ENCODE measurements at regions not wholly inside any gene's neighbourhood (a gene's known extent, or its start where the extent isn't known, plus 50 kb on each side); places are given as distances from the start of the nearest gene placed in this dataset.

- Histone ChIP-seq H3K9me3 (replicated peaks; ENCODE audit: low read length) (no peaks in the 10 kb centered on the region), H3K4me1 (ENCODE audit: control insufficient read depth, insufficient read depth, low read length) (no peaks in the 10 kb centered on the region), H3K4me2 (ENCODE audit: low read length) (no peak overlapping the region), H3K4me3 (ENCODE audit: low read length) (no peak overlapping the region), H3K9ac (ENCODE audit: low read depth, low read length) (no peak overlapping the region), H3K36me3 (ENCODE audit: insufficient read depth, low read length) (no peaks in the 10 kb centered on the region), H3K27me3 (ENCODE audit: control insufficient read depth, insufficient read depth, low read length) (no peaks in the 10 kb centered on the region)
Observed at GRCh38 chr2:220981926-220982325, 590.2 kb downstream of the EPHA4 start.

- no peak overlapping the region for H3K4me3 ChIP-seq (ENCODE audit: low read length)
- H3K9ac ChIP-seq (ENCODE audit: low read depth, low read length), result no peak overlapping the region
- H3K27me3 ChIP-seq (ENCODE audit: control insufficient read depth, insufficient read depth, low read length), result no peaks in the 10 kb centered on the region
- H3K9me3 ChIP-seq (replicated peaks; ENCODE audit: low read length), result no peaks in the 10 kb centered on the region
- H3K4me1 ChIP-seq (ENCODE audit: control insufficient read depth, insufficient read depth, low read length), result no peaks in the 10 kb centered on the region
- H3K4me2 ChIP-seq (ENCODE audit: low read length), result no peak overlapping the region
- no peaks in the 10 kb centered on the region for H3K36me3 ChIP-seq (ENCODE audit: insufficient read depth, low read length)
Observed at GRCh38 chr2:220985561-220985960, 586.5 kb downstream of the EPHA4 start.

- Histone ChIP-seq H3K4me1 (ENCODE audit: control insufficient read depth, insufficient read depth, low read length) (no peaks in the 10 kb centered on the region), H3K27me3 (ENCODE audit: control insufficient read depth, insufficient read depth, low read length) (no peaks in the 10 kb centered on the region), H3K36me3 (ENCODE audit: insufficient read depth, low read length) (no peaks in the 10 kb centered on the region), H3K4me2 (ENCODE audit: low read length) (no peak overlapping the region), H3K9me3 (replicated peaks; ENCODE audit: low read length) (no peaks in the 10 kb centered on the region), H3K4me3 (ENCODE audit: low read length) (no peak overlapping the region), H3K9ac (ENCODE audit: low read depth, low read length) (no peak overlapping the region)
Observed at GRCh38 chr2:220987839-220988238, 584.3 kb downstream of the EPHA4 start.

- H3K9ac ChIP-seq (ENCODE audit: low read depth, low read length), result no peak overlapping the region
- no peak overlapping the region for H3K4me3 ChIP-seq (ENCODE audit: low read length)
- H3K36me3 ChIP-seq (ENCODE audit: insufficient read depth, low read length), result no peaks in the 10 kb centered on the region
- H3K4me1 ChIP-seq (ENCODE audit: control insufficient read depth, insufficient read depth, low read length), result no peaks in the 10 kb centered on the region
- no peaks in the 10 kb centered on the region for H3K27me3 ChIP-seq (ENCODE audit: control insufficient read depth, insufficient read depth, low read length)
- no peaks in the 10 kb centered on the region for H3K9me3 ChIP-seq (replicated peaks; ENCODE audit: low read length)
- no peak overlapping the region for H3K4me2 ChIP-seq (ENCODE audit: low read length)
Observed at GRCh38 chr2:220991972-220992371, 580.1 kb downstream of the EPHA4 start.

- Histone ChIP-seq H3K4me2 (ENCODE audit: low read length) (no peak overlapping the region), H3K9me3 (replicated peaks; ENCODE audit: low read length) (no peaks in the 10 kb centered on the region), H3K36me3 (ENCODE audit: insufficient read depth, low read length) (no peaks in the 10 kb centered on the region), H3K4me3 (ENCODE audit: low read length) (no peak overlapping the region), H3K4me1 (ENCODE audit: control insufficient read depth, insufficient read depth, low read length) (no peaks in the 10 kb centered on the region), H3K27me3 (ENCODE audit: control insufficient read depth, insufficient read depth, low read length) (no peaks in the 10 kb centered on the region), H3K9ac (ENCODE audit: low read depth, low read length) (no peak overlapping the region)
Observed at GRCh38 chr2:220994846-220995245, 577.3 kb downstream of the EPHA4 start.

GRCh38 chr2:220995581-220995980 is 576.5 kb downstream of the EPHA4 start:
- no peaks in the 10 kb centered on the region for H3K36me3 ChIP-seq (ENCODE audit: insufficient read depth, low read length)
- no peaks in the 10 kb centered on the region for H3K27me3 ChIP-seq (ENCODE audit: control insufficient read depth, insufficient read depth, low read length)
- H3K4me2 ChIP-seq (ENCODE audit: low read length), result no peak overlapping the region

GRCh38 chr2:220998156-220998555 is 573.9 kb downstream of the EPHA4 start:
- H3K27me3 ChIP-seq (ENCODE audit: control insufficient read depth, insufficient read depth, low read length), result no peaks in the 10 kb centered on the region
- H3K9me3 ChIP-seq (replicated peaks; ENCODE audit: low read length), result no peaks in the 10 kb centered on the region
- H3K36me3 ChIP-seq (ENCODE audit: insufficient read depth, low read length), result no peaks in the 10 kb centered on the region
- H3K4me1 ChIP-seq (ENCODE audit: control insufficient read depth, insufficient read depth, low read length), result no peaks in the 10 kb centered on the region
- H3K4me3 ChIP-seq (ENCODE audit: low read length), result no peak overlapping the region
- H3K4me2 ChIP-seq (ENCODE audit: low read length), result no peak overlapping the region
- H3K9ac ChIP-seq (ENCODE audit: low read depth, low read length), result no peak overlapping the region

More at GRCh38 chr2:220995581-220995980, 576.5 kb downstream of the EPHA4 start:
- no peaks in the 10 kb centered on the region for H3K4me1 ChIP-seq (ENCODE audit: control insufficient read depth, insufficient read depth, low read length)
- H3K9ac ChIP-seq (ENCODE audit: low read depth, low read length), result no peak overlapping the region
- H3K4me3 ChIP-seq (ENCODE audit: low read length), result no peak overlapping the region
- no peaks in the 10 kb centered on the region for H3K9me3 ChIP-seq (replicated peaks; ENCODE audit: low read length)

- H3K36me3 ChIP-seq (ENCODE audit: insufficient read depth, low read length), result no peaks in the 10 kb centered on the region
- H3K9me3 ChIP-seq (replicated peaks; ENCODE audit: low read length), result no peaks in the 10 kb centered on the region
- no peaks in the 10 kb centered on the region for H3K4me1 ChIP-seq (ENCODE audit: control insufficient read depth, insufficient read depth, low read length)
- H3K4me3 ChIP-seq (ENCODE audit: low read length), result no peak overlapping the region
- H3K9ac ChIP-seq (ENCODE audit: low read depth, low read length), result no peak overlapping the region
- no peaks in the 10 kb centered on the region for H3K27me3 ChIP-seq (ENCODE audit: control insufficient read depth, insufficient read depth, low read length)
- H3K4me2 ChIP-seq (ENCODE audit: low read length), result no peak overlapping the region
Observed at GRCh38 chr2:220999356-220999755, 572.7 kb downstream of the EPHA4 start.

- no peak overlapping the region for H3K4me2 ChIP-seq (ENCODE audit: low read length)
- H3K4me3 ChIP-seq (ENCODE audit: low read length), result no peak overlapping the region
- H3K27me3 ChIP-seq (ENCODE audit: control insufficient read depth, insufficient read depth, low read length), result no peaks in the 10 kb centered on the region
- no peaks in the 10 kb centered on the region for H3K9me3 ChIP-seq (replicated peaks; ENCODE audit: low read length)
- H3K9ac ChIP-seq (ENCODE audit: low read depth, low read length), result no peak overlapping the region
- H3K4me1 ChIP-seq (ENCODE audit: control insufficient read depth, insufficient read depth, low read length), result no peaks in the 10 kb centered on the region
- H3K36me3 ChIP-seq (ENCODE audit: insufficient read depth, low read length), result no peaks in the 10 kb centered on the region
Observed at GRCh38 chr2:221001381-221001801, 570.7 kb downstream of the EPHA4 start.

- H3K27me3 ChIP-seq (ENCODE audit: control insufficient read depth, insufficient read depth, low read length), result no peaks in the 10 kb centered on the region
- H3K36me3 ChIP-seq (ENCODE audit: insufficient read depth, low read length), result no peaks in the 10 kb centered on the region
- H3K4me1 ChIP-seq (ENCODE audit: control insufficient read depth, insufficient read depth, low read length), result no peaks in the 10 kb centered on the region
- H3K9ac ChIP-seq (ENCODE audit: low read depth, low read length), result no peak overlapping the region
- H3K4me2 ChIP-seq (ENCODE audit: low read length), result no peak overlapping the region
- H3K9me3 ChIP-seq (replicated peaks; ENCODE audit: low read length), result no peaks in the 10 kb centered on the region
- no peak overlapping the region for H3K4me3 ChIP-seq (ENCODE audit: low read length)
Observed at GRCh38 chr2:221002101-221002685, 569.9 kb downstream of the EPHA4 start.

- no peak overlapping the region for H3K4me2 ChIP-seq (ENCODE audit: low read length)
- no peaks in the 10 kb centered on the region for H3K9me3 ChIP-seq (replicated peaks; ENCODE audit: low read length)
- no peaks in the 10 kb centered on the region for H3K4me1 ChIP-seq (ENCODE audit: control insufficient read depth, insufficient read depth, low read length)
- H3K27me3 ChIP-seq (ENCODE audit: control insufficient read depth, insufficient read depth, low read length), result no peaks in the 10 kb centered on the region
- no peak overlapping the region for H3K9ac ChIP-seq (ENCODE audit: low read depth, low read length)
- H3K4me3 ChIP-seq (ENCODE audit: low read length), result no peak overlapping the region
- H3K36me3 ChIP-seq (ENCODE audit: insufficient read depth, low read length), result no peaks in the 10 kb centered on the region
Observed at GRCh38 chr2:221005338-221005737, 566.8 kb downstream of the EPHA4 start.

GRCh38 chr2:221006084-221006483 is 566.0 kb downstream of the EPHA4 start:
- H3K4me2 ChIP-seq (ENCODE audit: low read length), result no peak overlapping the region
- no peak overlapping the region for H3K9ac ChIP-seq (ENCODE audit: low read depth, low read length)
- H3K9me3 ChIP-seq (replicated peaks; ENCODE audit: low read length), result no peaks in the 10 kb centered on the region
- no peak overlapping the region for H3K4me3 ChIP-seq (ENCODE audit: low read length)
- no peaks in the 10 kb centered on the region for H3K36me3 ChIP-seq (ENCODE audit: insufficient read depth, low read length)
- H3K27me3 ChIP-seq (ENCODE audit: control insufficient read depth, insufficient read depth, low read length), result no peaks in the 10 kb centered on the region
- H3K4me1 ChIP-seq (ENCODE audit: control insufficient read depth, insufficient read depth, low read length), result no peaks in the 10 kb centered on the region
